ENCODE measurements at regions not wholly inside any gene's neighbourhood (a gene's known extent, or its start where the extent isn't known, plus 50 kb on each side); places are given as distances from the start of the nearest gene placed in this dataset.

- TF ChIP-seq ZBTB33 (CRISPR knock-in tag; IDR thresholded peaks at IDR 0.05) (no peak), CEBPG (CRISPR knock-in tag; IDR thresholded peaks at IDR 0.05) (no peak), ZNF24 (IDR thresholded peaks at IDR 0.05) (no peak)
Measured at GRCh38 chr2:23118894-23119293, 266.1 kb upstream of the KLHL29 start.

Measured in HepG2 (cell line).